Left lung (tissue), 4 donors: ENCODE measurements at regions not wholly inside any gene's neighbourhood (a gene's known extent, or its start where the extent isn't known, plus 50 kb on each side); places are given as distances from the start of the nearest gene placed in this dataset.
"Not testable (repeated sequence)": the region's sequence is repeated elsewhere in the genome, so short reads cannot be mapped to it uniquely, and the experiment has no call there.

ENCODE experiments used
- ATAC-seq: fragments of 200-7000 bp; cut with Tn5 transposase; one replicate; pipeline ENCODE4 v1.9.1; 2020; ENCODE audit warnings: moderate library complexity
- DNase-seq, 4 donors: peaks; one replicate each; pipeline ENCODE4 v3.0.0-alpha.2; 2013 to 2020
- H3K27ac ChIP-seq, 2 donors: fragments of 200-600 bp; sonication (generic) in 1 of 2; one replicate each; pipeline versions ENCODE4 v1.5.0 to v1.8.0; 2020 to 2021
- H3K27me3 ChIP-seq, 2 donors: fragments of 200-600 bp; sonication (generic) in 1 of 2; one replicate each; pipeline versions ENCODE4 v1.5.0 to v1.8.0; 2020 to 2021
- H3K36me3 ChIP-seq, 2 donors: fragments of 200-600 bp; sonication (generic) in 1 of 2; one replicate each; pipeline versions ENCODE4 v1.5.0 to v1.8.0; 2020 to 2021
- H3K4me1 ChIP-seq, 2 donors: fragments of 200-600 bp; one replicate each; pipeline ENCODE4 v1.8.0; 2021
- H3K4me3 ChIP-seq, 2 donors: fragments of 200-600 bp; sonication (generic) in 1 of 2; one replicate each; pipeline versions ENCODE4 v1.5.0 to v1.8.0; 2020 to 2021; ENCODE audit warnings: mild to moderate bottlenecking in 1 of 2
- H3K9me3 ChIP-seq, 2 donors: fragments of 200-600 bp; sonication (generic) in 1 of 2; one replicate each; pipeline versions ENCODE4 v1.5.0 to v1.8.0; 2020 to 2021
- intact Hi-C, 2 donors: fragments of 100-400 bp; cut with DNase I; formaldehyde crosslinking; loops; one replicate each; pipeline versions ENCODE4 v1.11.2 to v1.14.2; 2022
- TF ChIP-seq, protein P1 (sequence below), 2 donors: fragments of 200-600 bp; sonication (generic) in 1 of 2; IDR thresholded peaks; one replicate each; pipeline versions ENCODE4 v1.5.0 to v1.8.0; 2021; ENCODE audit warnings: antibody characterized with exemption in 2 of 2
- donor health status: DM: no; HTN: yes; CAD: no.
- donor health status: DM: no; HTN: no; CAD: no.

DNA sequence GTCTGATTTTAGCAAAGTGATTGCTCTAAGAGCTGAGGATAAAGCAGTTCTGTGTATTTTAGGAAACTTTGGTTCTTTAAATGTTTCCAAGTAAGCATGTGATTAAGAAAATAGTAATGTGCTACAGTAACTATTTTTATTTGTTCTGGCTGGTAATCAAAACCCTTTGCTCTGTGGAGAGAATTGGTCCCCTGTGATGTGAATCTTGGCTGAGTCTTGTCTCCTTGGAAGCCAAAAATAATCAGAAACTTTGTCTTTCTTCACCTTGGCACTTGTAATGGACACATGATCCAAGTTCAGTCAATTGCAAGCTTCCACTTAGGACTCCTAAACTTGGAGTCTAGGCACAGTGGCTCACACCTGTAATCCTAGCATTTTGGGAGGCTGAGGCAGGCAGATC lies 422.7 kb upstream of the CDH20 start:
- H3K27ac ChIP-seq: no peak overlapping the region
- TF ChIP-seq, protein P1, sequence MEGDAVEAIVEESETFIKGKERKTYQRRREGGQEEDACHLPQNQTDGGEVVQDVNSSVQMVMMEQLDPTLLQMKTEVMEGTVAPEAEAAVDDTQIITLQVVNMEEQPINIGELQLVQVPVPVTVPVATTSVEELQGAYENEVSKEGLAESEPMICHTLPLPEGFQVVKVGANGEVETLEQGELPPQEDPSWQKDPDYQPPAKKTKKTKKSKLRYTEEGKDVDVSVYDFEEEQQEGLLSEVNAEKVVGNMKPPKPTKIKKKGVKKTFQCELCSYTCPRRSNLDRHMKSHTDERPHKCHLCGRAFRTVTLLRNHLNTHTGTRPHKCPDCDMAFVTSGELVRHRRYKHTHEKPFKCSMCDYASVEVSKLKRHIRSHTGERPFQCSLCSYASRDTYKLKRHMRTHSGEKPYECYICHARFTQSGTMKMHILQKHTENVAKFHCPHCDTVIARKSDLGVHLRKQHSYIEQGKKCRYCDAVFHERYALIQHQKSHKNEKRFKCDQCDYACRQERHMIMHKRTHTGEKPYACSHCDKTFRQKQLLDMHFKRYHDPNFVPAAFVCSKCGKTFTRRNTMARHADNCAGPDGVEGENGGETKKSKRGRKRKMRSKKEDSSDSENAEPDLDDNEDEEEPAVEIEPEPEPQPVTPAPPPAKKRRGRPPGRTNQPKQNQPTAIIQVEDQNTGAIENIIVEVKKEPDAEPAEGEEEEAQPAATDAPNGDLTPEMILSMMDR (IDR thresholded peaks at IDR 0.05): no peak
- no peaks in the 10 kb centered on the region for H3K27me3 ChIP-seq
- no peaks in the 10 kb centered on the region for H3K36me3 ChIP-seq
- no peaks in the 10 kb centered on the region for H3K4me1 ChIP-seq
- no peak overlapping the region for H3K4me3 ChIP-seq
- intact Hi-C loops: no loop called here
- ATAC-seq (no peak), DNase-seq (no peak)
- no peaks in the 10 kb centered on the region for H3K9me3 ChIP-seq

DNA sequence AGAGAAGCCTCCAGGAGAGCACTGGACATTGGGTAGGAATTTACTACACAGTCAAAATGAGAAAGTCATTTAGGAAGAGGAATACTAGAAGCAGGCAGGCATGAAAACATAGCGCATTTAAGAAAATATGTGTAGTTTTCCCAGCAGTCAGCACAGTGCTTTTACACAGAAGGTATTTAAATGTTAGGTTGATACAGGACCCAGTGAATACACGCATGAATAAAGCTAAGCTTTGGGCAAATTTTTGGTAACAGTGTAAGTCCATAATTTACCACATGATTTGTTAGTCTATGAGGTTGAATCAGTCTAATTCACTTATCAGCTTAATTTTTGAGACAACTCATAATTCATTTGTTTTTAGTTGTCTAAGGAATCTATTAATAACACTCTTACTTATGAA lies 421.7 kb upstream of the CDH20 start:
- DNase-seq (no peak), ATAC-seq (no peak)
- intact Hi-C loops: no loop called here
- Histone ChIP-seq H3K27me3 (no peaks in the 10 kb centered on the region), H3K27ac (no peak overlapping the region), H3K9me3 (no peaks in the 10 kb centered on the region), H3K4me3 (no peak overlapping the region), H3K4me1 (no peaks in the 10 kb centered on the region), H3K36me3 (no peaks in the 10 kb centered on the region)
- TF ChIP-seq, protein P1 (IDR thresholded peaks at IDR 0.05): no peak

DNA sequence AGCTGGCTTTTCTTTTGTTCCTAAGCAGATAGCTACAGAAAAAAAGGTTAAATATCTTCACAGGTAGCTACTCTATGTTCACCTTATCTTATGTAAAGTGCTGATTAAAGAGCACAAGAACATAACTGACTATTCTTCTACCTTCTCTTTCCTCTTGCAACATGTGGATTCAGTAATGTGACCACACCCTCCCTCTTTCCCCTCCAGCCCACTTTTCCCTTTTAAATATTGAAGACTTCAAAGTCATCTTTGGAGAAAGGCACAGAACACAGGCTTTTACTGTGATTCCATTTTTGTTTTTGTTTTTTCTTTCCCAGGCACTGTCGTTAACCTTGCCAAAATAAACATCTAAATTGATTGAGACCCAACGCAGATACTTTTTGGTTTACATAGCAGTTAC lies 418.1 kb upstream of the CDH20 start:
- TF ChIP-seq, protein P1 (IDR thresholded peaks at IDR 0.05): no peak
- H3K27ac ChIP-seq: no peak overlapping the region
- no peak for DNase-seq
- H3K36me3 ChIP-seq: no peaks in the 10 kb centered on the region
- no peaks in the 10 kb centered on the region for H3K27me3 ChIP-seq
- H3K4me1 ChIP-seq: no peaks in the 10 kb centered on the region
- no peak overlapping the region for H3K4me3 ChIP-seq
- ATAC-seq: no peak
- no peaks in the 10 kb centered on the region for H3K9me3 ChIP-seq
- intact Hi-C loops: no loop called here

DNA sequence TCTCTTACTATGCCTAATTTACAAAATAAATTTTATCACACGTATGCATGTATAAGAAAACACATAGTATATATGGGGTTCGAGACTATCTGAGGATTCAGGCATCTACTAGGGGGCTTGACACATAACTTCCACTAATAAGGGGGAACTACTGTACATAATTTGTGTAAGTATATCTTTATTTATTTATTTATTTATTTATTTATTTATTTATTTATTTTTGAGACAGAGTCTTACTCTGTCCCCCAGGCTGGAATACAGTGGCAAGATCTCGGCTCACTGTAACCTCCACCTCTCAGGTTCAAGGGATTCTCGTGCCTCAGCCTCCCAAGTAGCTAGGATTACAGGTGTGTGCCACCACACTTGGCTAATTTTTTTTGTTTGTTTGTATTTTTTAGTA lies 414.4 kb upstream of the CDH20 start:
- intact Hi-C loops, H3K27me3 ChIP-seq: not testable (repeated sequence)

DNA sequence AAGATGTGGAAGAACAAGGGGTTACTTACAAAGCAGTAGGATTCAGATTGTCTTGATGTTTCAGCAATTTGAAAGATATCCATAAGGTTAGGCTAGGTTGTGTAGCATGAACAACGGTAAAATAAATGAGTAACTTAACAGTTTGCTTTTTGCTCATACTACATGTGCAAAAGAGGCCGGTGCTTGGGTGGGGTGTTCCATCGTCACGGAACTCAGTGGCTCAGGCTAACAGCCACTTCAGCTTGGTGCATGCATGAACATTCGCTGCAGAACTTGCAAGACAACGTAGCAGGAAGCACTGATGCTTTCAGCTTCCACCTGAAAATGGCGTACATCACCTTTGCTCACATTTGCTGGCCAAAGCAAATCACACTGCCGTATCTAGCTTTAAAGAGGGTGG lies 407.3 kb upstream of the CDH20 start:
- no peaks in the 10 kb centered on the region for H3K36me3 ChIP-seq
- TF ChIP-seq, protein P1 (IDR thresholded peaks at IDR 0.05): no peak
- DNase-seq (no peak), ATAC-seq (no peak)
- no peak overlapping the region for H3K4me3 ChIP-seq
- no peak overlapping the region for H3K27ac ChIP-seq
- H3K27me3 ChIP-seq: no peaks in the 10 kb centered on the region
- intact Hi-C loops: no loop called here
- H3K4me1 ChIP-seq: no peaks in the 10 kb centered on the region
- H3K9me3 ChIP-seq: peaks cover 0 to 13% of the 10 kb centered on the region in 2 donors

More for the DNA sequence above, 414.4 kb upstream of the CDH20 start:
- H3K4me1 ChIP-seq, H3K36me3 ChIP-seq, H3K9me3 ChIP-seq, DNase-seq, H3K4me3 ChIP-seq, H3K27ac ChIP-seq, ATAC-seq: not testable (repeated sequence)

DNA sequence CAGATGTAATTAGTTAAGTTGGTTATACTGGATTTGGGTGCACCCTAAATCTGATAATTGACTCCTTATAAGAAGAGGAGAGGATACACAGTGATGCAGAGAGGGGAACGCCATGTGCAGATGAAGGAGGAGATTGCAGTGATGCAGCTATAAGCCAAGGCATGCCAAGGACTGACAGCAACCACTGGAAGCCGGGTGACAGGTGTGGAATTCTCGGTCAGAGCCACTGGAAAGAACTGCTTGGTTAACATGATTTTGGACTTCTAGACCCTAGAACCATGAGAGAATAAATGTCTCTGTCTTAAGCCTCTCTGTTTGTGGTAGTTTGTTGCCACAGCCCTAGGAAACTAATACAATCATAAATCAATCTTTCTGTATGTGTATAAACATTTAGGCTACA lies 403.3 kb upstream of the CDH20 start:
- intact Hi-C loops: no loop called here
- no peaks in the 10 kb centered on the region for H3K36me3 ChIP-seq
- TF ChIP-seq, protein P1 (IDR thresholded peaks at IDR 0.05): no peak
- no peaks in the 10 kb centered on the region for H3K4me1 ChIP-seq
- H3K4me3 ChIP-seq: no peak overlapping the region
- ATAC-seq: no peak
- peaks cover 0 to 13% of the 10 kb centered on the region in 2 donors for H3K9me3 ChIP-seq
- DNase-seq: no peak
- no peaks in the 10 kb centered on the region for H3K27me3 ChIP-seq
- no peak overlapping the region for H3K27ac ChIP-seq
